B cell (primary cell): ENCODE measurements at regions not wholly inside any gene's neighbourhood (a gene's known extent, or its start where the extent isn't known, plus 50 kb on each side); places are given as distances from the start of the nearest gene placed in this dataset.

Experiments used
- CTCF ChIP-seq: fragments of 200-600 bp; IDR thresholded peaks from one replicate; pipeline ENCODE4 v1.8.0; 2022; ENCODE audit warnings: antibody characterized with exemption, mild to moderate bottlenecking
- EZH2 ChIP-seq: IDR thresholded peaks from 2 replicates; pipeline ENCODE4 v1.6.1; 2012; ENCODE audit warnings: borderline replicate concordance, low read depth, mild to moderate bottlenecking, moderate library complexity, low read length; ENCODE audit not compliant: insufficient read depth, poor library complexity, severe bottlenecking

GRCh38 chr9:106479679-106480078 lies 383.3 kb upstream of the ZNF462 start:
- TF ChIP-seq CTCF (no peak), EZH2 (no peak)
